ENCODE measurements at regions not wholly inside any gene's neighbourhood (a gene's known extent, or its start where the extent isn't known, plus 50 kb on each side); places are given as distances from the start of the nearest gene placed in this dataset.
"Not testable (repeated sequence)": the region's sequence is repeated elsewhere in the genome, so short reads cannot be mapped to it uniquely, and the experiment has no call there.

DNA sequence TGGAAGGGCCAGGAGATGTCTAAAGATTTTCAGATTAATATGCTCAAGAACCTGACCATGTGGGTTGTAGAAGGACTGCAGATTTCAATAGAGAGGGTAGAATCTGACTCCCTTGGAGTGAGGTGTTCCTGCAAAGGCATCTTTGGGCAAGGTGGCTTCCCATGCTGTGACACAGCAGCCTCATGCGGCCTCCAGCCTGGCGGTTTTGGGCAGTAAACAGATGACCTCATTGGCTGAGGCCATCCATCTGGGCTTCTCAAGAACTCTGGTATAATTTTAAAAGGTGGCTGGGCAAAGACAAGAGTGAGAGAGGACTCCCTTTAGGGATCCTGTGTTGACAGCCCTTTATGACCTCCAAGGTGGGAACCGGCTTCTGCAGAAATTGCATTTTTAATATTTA, 90.3 kb upstream of the ERCC6L2 start:
- DNase-seq (ENCODE audit: low read depth in 2 of 2), result no peak

DNA sequence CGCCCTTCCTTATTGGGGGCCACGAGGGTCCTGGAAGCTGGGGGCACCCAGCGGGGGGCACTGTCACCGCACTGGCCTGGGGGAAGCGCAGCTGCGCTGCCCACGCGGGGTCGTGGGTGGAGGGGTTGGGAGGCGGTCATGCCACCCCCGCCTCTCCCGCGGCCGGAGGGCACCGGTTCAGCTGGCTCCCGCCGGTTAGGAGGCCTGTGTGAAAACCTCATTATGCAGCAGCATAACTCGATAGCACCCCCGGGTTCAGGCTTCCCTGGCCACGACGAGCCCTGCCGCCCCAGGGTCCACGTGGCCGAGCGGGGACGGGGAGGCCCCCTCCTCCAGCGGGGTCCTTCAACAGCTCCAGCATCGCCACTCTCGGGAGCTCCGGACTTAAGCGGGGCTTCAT, 91.2 kb upstream of the ERCC6L2 start:
- no peak for DNase-seq (ENCODE audit: low read depth in 2 of 2)

DNA sequence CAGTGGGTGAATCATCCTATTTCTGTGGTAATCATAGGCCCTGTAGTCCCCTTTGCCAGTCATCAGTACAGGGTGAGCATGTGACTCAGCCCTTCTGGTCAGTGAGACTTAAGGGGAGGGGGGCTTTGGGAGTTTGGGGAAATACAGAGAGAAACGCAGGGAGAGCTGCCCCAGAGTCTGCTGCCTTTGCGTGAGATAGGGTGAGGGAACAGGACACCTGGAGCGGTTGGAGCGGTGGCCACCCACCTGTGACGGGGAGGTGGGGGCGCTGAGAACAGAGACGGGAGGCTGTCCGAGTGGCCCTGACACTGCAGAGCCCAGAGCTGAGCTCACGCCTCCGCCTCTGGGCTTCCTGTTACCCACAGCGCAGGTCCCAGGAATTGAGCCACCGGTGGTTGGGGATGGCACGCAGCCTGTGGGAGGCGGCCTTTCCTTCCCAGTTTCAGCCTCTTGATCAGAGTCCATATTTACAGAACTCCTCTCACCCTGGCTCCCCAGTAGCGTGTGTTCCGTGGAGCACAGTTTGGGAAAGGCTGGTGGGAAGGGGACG, 92.0 kb upstream of the ERCC6L2 start:
- DNase-seq (ENCODE audit: low read depth in 2 of 2), result no peak

DNA sequence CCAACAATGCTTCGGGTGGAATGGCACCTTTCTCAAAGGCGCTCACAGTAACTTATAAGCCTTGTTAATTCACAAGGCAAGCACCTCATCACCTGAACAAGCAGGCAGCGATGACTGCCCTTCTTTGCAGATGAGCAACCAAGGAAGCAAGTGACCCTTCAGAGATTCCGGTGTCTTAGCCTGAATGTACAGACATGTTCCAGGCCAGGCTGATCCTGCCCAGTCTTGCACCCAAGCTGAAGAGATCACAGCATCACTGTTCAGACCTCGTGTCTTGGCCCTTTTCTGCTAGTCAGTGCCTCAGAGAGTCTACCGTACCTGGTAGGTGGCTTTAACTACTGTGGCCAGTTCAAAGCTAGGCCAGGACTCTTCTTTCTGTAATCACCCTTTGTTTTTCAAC, 94.7 kb upstream of the ERCC6L2 start:
- no peak for DNase-seq (ENCODE audit: low read depth in 2 of 2)

DNA sequence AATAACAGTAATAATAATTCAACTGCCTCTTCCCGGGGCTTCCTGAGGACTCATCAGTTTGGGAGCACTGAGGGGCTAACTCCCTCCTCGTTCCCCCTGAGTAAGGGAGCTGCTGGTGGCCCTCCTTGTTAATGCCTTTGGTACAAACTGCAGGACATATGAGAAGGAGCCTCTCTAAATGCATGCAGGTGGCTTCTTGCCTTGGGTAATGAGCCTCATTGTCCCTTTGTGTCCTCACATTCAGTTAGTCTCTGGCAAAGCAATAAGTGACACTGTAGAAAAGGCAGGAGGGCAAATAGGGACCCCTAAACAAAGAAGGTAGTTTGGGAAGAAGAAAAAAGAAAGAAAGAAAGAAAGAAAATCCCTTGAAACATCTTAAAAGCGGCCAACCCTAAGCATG, 95.4 kb upstream of the ERCC6L2 start:
- no peak for DNase-seq (ENCODE audit: low read depth in 2 of 2)

DNA sequence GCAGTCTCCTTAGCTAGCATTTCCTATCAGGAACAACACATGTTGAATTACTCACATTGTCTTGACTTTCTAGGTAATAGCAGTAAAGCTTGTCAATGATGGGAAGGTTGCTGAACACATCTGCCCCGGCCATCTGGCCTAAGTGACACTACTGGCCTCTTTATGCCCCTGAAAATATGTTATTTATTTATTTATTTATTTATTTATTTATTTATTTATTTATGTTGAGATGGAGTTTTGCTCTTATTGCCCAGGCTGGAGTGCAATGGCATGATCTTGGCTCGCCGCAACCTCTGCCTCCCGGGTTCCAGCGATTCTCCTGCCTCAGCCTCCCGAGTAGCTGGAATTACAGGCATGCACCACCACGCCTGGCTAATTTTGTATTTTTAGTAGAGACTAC, 95.9 kb upstream of the ERCC6L2 start:
- not testable (repeated sequence) for DNase-seq (ENCODE audit: low read depth in 2 of 2)

DNA sequence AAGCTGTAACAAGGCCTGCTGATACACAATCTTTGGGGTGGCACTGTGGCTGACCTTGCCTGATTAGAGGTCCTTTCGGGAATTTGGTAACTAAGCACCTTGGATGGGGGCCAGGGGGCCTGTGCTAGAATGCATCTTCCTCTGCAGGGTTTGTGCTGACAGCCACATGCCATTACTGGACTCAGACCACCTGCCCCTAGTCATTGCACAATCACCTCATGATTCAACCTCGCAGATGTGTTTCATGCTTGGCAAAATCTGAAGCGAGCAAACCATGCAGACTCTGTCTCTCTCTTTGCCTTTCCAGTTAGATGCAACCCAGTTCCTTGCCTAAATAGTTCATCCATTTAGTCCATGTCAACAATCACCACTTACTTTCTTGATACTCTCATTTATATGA, 96.5 kb upstream of the ERCC6L2 start:
- DNase-seq (ENCODE audit: low read depth in 2 of 2), result no peak

DNA sequence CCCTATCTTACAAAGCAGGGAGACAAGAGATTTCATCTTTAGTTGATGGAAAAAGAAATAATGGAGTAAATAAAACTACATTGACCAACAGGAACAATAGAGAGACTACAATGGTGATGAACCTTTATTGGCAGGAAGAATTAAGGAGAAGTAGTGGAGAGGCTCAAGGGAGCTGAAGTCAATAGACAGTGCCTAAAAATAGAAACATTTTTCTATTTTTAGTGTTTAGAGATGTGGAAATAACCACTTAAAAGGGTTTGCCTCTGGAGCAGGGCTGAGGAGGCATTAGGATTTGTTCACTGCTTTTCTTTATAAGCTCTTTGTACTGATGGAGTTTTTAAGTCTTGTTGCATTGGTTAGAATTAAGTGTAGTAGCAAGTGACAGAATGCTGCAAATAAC, 98.4 kb upstream of the ERCC6L2 start:
- DNase-seq (ENCODE audit: low read depth in 2 of 2), result no peak

DNA sequence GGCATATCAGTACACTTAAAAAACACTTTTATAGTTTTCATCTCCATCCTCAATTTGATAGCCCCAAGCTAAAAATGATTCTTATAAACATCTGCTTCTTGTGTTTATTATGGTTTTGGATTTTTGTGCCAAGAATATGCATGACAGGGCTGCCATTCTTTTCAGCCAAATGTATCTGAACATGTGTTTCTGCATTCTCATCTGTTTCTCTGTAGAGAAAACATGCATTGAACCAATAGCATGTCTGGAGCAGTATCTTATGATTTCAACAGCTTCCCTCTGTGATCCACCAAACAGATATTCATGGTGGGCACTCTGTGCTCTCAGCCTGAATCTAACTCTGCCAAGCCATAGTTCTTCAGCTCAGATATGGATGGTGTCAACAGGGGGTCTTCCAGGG, 99.3 kb upstream of the ERCC6L2 start:
- DNase-seq (ENCODE audit: low read depth in 2 of 2), result no peak

DNA sequence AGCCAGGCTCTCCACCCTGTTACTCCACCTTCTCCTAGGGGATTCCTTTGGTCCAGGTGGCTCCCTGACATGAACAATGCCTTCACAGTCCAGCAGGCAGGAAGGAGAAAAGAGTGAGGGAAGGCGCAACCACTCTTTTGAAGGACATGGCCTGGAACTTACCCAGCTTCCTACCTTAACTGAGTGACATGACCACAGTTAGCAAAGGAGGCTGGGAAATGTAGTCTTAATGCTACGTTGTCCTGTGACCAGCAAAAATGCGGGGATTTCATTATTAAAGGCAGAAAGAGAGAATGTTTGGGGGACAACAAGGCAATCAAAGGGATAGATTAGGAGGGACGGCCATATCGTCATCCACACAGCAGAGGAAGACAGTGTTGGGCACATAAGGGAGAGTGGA, 100.3 kb upstream of the ERCC6L2 start:
- DNase-seq (ENCODE audit: low read depth in 2 of 2), result no peak

DNA sequence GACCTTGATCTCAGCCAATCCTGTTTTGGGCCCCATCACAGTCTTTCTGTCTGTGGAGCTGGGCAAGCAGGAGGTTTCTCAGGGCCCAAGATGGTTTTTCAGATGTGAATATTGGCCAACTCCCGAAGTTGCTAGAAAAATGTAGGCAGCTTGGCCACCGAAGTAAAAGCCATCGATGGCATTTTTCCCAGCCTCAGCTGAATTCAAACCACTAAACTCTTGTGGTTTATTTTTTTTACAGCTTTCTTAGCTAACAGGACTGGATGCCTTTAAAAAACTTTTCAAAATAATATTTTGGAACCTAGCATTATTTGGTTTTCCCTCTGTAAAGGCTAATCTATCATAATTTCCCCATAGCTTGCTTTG, 102.5 kb upstream of the ERCC6L2 start:
- DNase-seq (ENCODE audit: low read depth in 2 of 2), result no peak

DNA sequence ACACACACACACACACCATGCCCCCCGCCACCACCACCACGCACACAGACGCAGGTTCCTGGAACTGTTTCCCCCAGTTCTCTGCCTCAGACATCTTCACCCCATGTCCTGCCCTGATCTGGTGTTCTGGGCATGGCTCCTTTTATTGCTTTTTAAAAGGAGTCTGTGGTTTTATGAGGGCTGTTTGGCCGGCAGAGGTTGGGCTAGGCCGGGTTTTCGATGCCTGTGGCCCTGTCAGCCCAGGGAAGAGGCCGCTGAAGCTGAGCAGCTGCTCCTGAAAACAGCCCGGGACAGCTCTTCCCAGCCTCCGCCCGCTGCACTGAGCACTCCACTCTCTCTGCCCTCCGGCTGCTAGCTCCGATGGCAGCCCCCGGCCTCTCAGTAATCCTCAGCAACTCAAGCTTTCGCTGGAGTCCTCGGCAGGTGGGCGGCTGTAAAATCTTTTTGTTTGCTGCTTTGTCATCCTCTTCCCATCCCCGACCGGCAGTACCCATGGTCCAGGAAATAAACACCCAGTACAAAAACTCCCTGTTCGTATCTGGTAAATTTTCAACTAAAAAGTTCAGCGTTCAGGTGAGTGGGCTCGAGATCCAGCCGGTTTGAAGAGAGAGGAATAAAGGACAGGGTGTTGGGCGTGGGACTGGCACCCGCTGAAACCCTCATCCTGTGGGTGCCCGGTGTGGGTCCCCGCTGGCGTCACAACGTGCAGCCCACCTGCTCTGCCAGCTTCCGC, 103.0 kb upstream of the ERCC6L2 start:
- no peak for DNase-seq (ENCODE audit: low read depth in 2 of 2)

DNA sequence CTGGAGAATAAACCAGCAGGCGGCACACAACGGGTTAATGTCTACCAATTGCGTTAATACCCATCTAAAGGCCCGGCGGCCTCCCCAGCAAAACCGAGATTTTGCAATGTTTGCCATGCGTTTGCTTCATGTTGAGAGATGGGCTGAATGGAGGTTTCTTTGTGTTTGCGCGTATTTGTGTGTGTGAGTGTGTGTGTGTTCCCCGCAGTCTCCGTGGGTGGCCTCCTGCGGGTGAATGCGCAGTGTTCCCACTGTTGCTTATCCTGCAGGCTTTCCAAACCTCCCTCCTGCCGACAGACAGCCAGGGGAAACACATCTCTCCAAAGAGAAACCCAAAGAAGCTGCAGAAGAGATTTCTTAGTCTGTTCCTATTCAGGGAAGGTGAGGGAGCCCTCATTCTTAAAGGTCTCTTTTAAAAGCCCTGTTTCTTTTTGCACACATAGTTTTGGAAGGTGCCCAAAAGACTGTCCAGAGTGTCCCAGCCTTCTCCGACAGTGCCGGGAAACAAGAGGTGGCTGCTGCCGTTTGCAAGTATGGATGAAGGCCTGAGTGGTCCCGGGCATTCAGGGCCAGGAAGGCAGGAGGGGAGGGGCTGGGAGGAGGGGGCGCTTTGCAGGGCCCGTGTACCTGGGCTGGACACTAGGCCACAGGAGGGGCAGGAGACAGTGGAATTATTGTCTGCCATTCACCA, 103.8 kb upstream of the ERCC6L2 start:
- DNase-seq (ENCODE audit: low read depth in 2 of 2), result no peak

DNA sequence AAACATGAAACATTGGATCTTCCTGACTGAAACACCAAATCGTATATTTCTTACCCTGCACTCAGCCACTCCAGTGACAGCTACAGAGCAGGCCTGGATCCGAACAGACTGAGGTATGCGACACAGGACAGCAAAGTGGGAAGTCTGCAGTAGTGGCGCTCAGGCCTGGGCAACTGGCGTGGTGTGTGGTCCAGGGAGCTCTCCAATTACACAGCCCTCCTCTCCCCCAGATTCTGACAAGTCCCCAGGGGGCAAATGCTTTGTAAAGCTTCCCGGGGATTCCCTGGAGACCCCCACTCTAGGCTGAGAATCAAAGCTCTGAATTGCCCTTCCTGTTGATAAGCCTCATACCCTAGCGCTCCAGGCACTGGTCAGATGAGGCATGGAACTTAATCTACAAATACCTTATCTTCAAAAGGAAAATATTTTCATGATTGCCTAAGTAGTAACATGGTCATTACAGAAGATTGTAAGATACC, 104.8 kb upstream of the ERCC6L2 start:
- DNase-seq (ENCODE audit: low read depth in 2 of 2), result no peak

DNA sequence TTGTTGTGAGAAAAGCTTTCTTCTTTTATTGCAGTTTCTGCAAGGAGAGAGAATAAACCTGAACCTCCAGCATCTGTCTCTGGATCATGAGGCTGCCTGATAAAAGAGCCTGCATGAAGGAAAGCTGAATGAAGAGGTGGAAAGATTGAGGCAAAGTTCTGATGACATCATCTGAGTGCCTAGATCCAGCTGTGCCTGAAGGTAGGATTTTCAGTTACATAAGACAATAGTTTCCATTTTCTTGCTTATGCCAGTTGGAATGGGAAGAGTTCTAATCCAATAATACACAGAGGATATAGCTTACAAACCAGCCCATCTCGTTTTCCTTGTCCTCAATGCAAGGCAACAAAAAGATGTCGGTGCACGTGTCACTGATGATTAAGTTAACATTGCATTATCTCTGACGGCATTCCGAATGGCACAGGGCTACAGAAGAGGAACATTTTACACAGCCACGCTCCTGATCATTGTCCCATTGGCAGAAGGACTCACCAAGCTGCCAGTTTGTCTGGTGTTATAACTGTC, 105.5 kb upstream of the ERCC6L2 start:
- no peak for DNase-seq (ENCODE audit: low read depth in 2 of 2)

DNA sequence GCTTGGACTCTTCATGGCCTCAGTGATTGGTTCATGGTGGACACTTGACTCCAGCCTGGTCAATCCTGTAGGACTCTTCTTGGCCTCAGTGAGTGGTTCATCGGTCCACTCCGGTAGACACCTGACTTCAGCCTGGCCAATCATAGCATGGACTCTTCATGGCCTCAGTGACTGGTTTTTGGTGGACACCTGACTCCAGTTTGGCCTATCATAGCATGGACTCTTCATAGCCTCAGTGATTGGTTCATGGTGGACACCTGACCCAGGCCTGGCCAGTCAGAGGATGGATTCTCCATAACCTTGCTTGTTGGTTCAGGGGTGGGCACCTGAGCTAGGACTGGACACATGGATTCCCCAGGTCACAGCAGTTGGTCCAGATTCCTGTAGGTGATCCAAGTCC, 106.0 kb upstream of the ERCC6L2 start:
- DNase-seq (ENCODE audit: low read depth in 2 of 2), result no peak

DNA sequence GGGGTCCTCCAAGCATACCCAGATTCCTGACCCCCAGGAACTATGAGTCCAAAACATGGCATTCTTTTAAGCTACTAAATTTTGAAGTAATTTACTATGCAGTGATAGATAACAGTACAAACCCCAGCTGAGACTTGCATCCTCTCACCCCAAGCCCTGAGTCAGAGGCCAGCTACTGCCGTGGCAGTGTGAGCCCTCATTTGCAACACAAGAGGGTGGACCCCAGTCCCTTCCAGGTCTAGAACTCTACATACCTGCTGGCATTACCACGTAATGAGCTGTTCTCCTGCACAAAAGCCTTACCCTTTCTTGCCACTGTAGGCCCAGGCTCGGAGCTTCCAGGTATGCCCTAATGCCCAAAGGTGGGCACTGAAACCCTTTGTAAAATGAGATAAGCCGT, 108.6 kb upstream of the ERCC6L2 start:
- DNase-seq (ENCODE audit: low read depth in 2 of 2), result no peak

DNA sequence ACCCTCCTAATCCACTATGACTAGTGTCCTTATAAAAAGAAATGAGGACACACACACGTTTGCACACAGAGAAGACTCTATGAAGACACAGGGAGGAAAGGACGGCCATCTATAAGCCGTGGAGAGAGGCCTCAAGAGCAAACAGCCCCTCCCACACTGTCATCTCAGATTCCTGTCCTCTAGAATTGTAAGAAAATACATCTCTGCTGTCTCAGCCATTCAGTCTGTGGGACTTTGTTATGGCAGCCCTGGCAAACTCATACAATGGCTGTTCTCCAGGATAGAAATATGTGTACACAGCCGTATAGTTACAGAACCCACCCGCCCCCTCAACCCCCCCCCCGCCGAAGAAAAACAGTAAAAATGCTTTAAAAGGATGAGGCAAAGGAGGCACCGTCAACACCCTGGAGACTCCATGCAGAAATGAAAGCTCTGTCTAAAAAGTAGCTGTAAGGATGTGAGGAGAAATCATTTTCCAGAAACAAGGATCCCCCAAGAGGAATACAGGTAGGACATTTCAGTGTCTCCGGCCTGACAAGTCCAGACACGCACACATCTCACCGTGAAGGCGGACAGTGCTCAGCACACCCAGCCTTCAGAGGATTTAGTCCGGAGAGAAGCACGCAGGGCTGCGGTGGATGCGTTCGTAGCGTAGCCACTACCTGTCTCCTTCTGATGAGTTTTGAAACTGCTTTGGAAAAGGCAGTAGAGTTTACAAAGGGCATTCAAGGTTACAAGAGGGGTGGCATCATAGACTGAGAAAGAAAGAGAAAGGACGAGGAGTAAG, 110.8 kb upstream of the ERCC6L2 start:
- DNase-seq (ENCODE audit: low read depth in 2 of 2), result no peak

DNA sequence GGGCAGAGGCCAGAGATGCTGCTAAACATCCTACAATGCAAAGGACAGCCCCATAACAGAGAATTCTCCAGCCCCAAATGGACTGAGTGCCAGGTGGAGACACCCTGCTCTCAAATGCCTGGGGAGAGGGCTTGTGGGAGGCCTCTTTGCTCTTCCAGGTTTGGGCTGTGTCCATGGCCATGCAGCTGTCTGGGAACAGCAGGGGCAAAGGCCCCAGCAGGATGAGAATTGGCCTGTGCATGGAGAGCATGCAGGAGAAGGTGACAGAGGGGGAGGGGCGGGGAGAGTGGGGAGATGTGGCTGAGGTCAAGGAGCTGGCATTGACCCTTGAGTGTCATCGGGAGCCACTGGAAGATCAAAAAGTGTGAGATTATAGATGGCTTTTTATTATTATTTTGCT, 111.5 kb upstream of the ERCC6L2 start:
- no peak for DNase-seq (ENCODE audit: low read depth in 2 of 2)

DNA sequence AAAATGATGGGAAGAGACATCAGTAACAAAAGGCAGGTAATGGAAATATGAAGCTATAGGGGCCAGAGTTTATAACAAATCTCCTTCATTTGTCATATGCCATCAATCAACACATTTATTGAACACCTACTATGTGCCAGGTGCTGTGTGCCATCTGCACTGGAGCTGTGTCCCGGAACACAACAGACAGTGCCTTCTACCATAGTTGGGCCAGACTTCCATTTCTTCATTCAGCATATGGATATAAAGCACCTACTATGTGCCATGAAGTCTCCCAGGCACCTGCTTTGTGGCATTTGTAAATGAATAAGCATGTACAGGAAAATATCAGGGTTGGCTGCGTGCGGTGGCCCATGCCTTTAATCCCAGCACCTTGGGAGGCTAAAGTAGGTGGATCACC, 112.5 kb upstream of the ERCC6L2 start:
- no peak for DNase-seq (ENCODE audit: low read depth in 2 of 2)

DNA sequence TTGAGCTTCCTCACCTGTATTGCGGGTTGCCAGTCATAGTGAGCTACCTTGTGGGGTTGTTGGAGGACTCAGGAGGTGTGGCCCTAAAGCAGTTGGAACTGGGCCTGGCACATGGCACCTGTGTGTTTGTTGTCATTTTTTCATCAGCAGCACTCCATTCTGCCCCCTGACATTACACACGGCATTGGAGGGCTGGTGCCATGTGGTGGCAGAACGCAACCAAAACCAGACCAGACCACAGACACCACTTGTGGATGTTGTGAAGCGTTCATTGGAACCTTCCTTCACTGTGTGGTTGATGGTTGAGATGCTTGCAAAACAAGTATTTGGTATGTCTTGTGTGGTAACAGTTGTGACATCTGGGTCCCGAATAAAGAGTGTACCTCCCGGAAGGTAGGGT, 113.2 kb upstream of the ERCC6L2 start:
- no peak for DNase-seq (ENCODE audit: low read depth in 2 of 2)

DNA sequence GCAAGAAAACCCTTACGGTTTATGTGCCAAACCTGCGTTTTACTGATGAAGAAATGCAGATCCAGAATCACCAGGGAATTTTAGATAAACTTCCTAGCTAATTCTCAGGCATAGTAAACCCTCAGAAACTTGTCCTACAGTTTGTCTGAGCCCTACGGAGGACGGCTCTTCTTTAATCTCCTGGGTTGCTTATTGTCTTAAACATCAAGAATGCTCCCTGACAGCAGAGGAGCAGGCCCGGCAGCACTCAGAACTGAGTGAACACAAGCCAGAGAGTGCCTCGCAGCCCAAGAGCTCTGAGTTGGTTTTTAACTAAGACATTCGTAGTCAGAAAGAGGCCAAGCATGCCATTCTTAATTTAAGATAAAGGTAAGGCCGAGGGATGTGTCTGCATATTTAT, 114.7 kb upstream of the ERCC6L2 start:
- no peak for DNase-seq (ENCODE audit: low read depth in 2 of 2)
